GM10248 (cell line): ENCODE measurements at regions not wholly inside any gene's neighbourhood (a gene's known extent, or its start where the extent isn't known, plus 50 kb on each side); places are given as distances from the start of the nearest gene placed in this dataset.

Experiments
- CTCF ChIA-PET: fragments of 300-600 bp; sonication (Branson Sonifier 250); formaldehyde crosslinking; extraction: SDS; loops from one replicate; lab custom pipeline; 2021; ENCODE audit warnings: antibody characterized with exemption; lab: Yijun Ruan, JAX
- POLR2A ChIA-PET: fragments of 350-650 bp; sonication (Branson Sonifier 250); formaldehyde crosslinking; extraction: SDS; loops from one replicate; lab custom pipeline; 2020; ENCODE audit warnings: antibody characterized with exemption; lab: Yijun Ruan, JAX
- DNase-seq: peaks from one replicate; pipeline ENCODE4 v3.0.0; 2012; ENCODE audit errors: extremely low spot score
- TF ChIP-seq, protein P1 (sequence below): IDR thresholded peaks from 2 replicates; pipeline ENCODE4 v1.5.1; 2012; ENCODE audit warnings: mild to moderate bottlenecking, low read depth; ENCODE audit errors: extremely low read depth, missing control alignments, control extremely low read depth

DNA sequence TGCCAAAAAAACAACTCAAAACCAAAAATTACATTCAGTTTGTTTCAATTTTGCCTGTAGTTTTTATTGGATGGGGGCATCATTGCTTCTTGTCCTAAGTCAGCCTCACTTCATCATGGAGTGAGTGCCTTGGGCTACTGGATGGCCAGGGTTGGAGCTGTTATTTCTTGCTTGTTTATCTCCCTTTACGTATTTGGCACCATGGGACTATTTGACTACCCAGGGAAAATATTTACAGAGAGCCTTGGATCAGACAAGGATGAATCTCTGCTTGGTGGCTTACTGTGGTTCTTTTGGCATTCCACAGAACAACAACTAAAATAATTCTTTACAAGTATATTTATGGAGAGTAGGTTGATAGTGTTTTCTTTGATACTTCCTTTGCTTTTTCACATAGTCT, 160.8 kb upstream of the SEL1L start:
- DNase-seq: no peak
- ChIA-PET POLR2A (no interaction called here), CTCF (no interaction called here)
- TF ChIP-seq, protein P1, sequence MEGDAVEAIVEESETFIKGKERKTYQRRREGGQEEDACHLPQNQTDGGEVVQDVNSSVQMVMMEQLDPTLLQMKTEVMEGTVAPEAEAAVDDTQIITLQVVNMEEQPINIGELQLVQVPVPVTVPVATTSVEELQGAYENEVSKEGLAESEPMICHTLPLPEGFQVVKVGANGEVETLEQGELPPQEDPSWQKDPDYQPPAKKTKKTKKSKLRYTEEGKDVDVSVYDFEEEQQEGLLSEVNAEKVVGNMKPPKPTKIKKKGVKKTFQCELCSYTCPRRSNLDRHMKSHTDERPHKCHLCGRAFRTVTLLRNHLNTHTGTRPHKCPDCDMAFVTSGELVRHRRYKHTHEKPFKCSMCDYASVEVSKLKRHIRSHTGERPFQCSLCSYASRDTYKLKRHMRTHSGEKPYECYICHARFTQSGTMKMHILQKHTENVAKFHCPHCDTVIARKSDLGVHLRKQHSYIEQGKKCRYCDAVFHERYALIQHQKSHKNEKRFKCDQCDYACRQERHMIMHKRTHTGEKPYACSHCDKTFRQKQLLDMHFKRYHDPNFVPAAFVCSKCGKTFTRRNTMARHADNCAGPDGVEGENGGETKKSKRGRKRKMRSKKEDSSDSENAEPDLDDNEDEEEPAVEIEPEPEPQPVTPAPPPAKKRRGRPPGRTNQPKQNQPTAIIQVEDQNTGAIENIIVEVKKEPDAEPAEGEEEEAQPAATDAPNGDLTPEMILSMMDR: no peak

DNA sequence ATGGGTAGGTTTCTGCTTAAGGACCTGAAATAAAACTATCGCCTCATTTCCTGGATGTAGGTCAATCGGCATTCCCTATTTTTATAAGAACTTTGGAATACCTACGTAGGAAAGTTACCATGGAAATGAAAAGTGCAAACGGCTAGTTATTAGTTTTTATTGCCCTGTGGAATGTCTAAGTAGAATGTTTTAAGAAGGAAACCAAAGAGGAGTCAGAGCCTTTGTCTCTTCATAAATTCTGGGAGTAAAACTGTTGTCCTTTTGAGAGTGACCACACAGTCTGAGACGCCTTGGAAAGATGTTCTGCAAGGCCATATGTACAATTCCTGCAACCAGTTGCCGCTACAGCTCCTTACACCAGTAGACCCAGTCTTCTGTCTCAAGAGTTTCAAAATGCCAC, 176.0 kb upstream of the SEL1L start:
- ChIA-PET CTCF (interaction anchor here (0.8 to 1.8 kb wide), 7 partner anchors 13 to 1359 kb away, joined by 3 to 5 read pairs (median 3); no protein-coding TSS in a partner anchor), POLR2A (no interaction called here)
- TF ChIP-seq, protein P1: no peak
- no peak for DNase-seq

DNA sequence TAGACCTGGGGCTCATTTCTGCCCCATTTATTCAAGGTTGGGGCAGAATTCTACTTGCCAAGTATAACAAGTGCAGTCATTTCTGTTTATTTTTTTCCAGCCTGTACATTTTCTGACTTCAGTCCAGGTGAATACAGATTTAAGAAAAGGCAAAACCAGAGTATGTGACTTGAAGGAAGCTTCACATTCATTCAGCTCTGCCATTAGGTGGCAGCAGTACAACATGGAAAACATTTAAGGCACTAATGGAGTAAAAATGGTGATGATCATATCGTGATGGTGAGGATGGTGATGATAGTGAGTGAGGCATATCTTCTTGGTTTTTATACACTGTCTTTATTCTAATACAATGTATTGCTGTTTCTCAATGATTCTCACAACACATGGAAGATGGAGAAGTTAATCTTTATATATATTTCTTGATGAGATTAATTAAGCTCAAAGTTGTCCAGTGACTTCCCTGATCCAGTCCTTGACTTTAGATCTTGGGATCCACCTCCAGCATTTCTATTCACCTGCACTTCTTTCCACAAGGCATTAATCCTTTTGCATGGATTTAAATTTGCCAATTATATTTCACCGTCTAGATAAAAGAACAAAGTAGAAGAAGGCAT, 176.7 kb upstream of the SEL1L start:
- ChIA-PET POLR2A (no interaction called here), CTCF (interaction anchor here (0.7 to 1.8 kb wide), 8 partner anchors 9 to 1359 kb away, joined by 3 to 5 read pairs (median 3); no protein-coding TSS in a partner anchor)
- TF ChIP-seq, protein P1: peak; percentile 49
- DNase-seq: no peak

DNA sequence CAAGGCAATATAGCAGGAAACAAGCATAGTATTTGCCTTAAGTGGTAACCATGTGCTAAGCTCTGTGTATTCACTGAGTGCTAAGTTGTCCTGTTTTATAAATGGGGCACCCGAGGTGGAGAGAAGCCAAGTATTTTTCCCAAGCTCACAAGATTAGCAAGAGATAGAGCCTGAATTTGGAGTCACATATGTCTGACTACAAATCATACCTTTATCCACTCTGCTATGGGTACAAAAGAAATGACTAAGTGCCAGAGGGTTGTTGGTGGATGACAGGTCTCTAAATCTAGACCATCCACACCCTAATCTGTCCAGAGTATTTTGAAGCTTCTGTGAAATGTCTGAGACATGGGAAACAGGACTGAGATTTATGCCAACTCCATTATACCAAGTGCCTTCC, 182.1 kb upstream of the SEL1L start:
- ChIA-PET POLR2A (no interaction called here), CTCF (interaction anchor here (0.8 to 2.2 kb wide), 4 partner anchors 10 to 28 kb away, joined by 3 to 6 read pairs (median 4); no protein-coding TSS in a partner anchor)
- no peak for DNase-seq
- TF ChIP-seq, protein P1: no peak

DNA sequence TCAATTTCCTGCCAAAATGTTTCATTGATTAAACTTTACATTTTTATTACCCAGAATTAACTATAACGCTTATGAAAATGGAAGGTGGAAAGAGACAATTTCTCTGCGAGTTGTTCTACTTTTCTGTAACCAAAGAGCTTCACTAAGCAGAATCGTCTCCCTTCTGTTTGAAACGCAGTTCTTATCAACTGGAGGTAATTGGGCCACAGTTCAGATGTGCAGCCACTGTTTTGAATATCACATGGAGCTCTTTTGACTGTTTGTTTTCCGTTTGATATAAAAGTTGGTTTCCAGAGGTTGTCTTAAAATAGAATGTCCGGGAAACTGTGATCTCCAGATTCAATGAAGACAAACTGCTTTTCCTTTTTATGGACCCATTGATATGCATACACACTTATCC, 183.3 kb upstream of the SEL1L start:
- CTCF ChIA-PET: interaction anchor here (2.2 kb wide), 1 partner anchor 9 kb away, joined by 6 read pairs; no protein-coding TSS in a partner anchor
- TF ChIP-seq, protein P1: no peak

DNA sequence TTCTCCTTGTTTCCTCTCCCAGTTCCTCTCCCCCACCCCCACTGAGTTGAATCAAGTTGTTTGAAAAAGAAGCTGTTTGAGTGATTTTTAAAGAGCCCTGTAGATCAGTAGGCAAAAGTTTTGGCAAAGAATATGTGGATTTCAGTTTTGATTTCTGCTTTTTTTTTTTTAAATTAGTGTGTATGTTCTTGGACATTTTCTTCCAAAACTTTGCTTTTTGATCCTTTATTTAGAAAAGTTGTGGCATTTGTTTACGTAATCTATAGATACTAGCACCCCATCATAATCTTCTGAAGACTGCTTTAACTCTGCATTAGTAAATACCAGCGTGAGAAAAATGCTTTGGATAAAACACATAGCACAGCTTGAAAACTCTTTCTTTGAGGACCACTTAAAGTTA, 190.3 kb upstream of the SEL1L start:
- TF ChIP-seq, protein P1: no peak
- POLR2A ChIA-PET: no interaction called here

More for the DNA sequence above, 183.3 kb upstream of the SEL1L start:
- no peak for DNase-seq
- POLR2A ChIA-PET: no interaction called here

DNA sequence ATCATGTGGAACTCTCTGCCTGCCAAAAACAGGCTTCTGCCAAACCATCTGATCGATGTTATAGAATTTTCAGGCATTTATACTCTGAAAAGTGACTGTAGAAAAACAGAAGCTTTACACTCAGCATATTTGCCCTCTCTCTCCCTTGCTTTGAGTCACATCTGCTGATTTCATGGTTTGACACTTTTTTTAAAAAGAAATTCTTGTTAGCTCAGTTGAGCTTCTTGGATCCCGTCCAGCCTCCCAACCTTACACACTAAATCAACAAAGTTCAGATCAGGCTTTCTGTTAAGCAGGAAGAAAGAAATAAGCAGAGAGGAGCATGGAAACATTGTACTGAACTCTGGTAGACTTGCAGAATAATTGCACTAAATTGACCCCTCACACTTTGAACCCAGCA, 193.6 kb upstream of the SEL1L start:
- TF ChIP-seq, protein P1: no peak
- no peak for DNase-seq
- POLR2A ChIA-PET: no interaction called here
- CTCF ChIA-PET: interaction anchor here (1.7 kb wide), 1 partner anchor 10 kb away, joined by 3 read pairs; no protein-coding TSS in a partner anchor

More for the DNA sequence above, 190.3 kb upstream of the SEL1L start:
- CTCF ChIA-PET: no interaction called here
- DNase-seq: no peak
